ENCODE measurements at regions not wholly inside any gene's neighbourhood (a gene's known extent, or its start where the extent isn't known, plus 50 kb on each side); places are given as distances from the start of the nearest gene placed in this dataset.

DNA sequence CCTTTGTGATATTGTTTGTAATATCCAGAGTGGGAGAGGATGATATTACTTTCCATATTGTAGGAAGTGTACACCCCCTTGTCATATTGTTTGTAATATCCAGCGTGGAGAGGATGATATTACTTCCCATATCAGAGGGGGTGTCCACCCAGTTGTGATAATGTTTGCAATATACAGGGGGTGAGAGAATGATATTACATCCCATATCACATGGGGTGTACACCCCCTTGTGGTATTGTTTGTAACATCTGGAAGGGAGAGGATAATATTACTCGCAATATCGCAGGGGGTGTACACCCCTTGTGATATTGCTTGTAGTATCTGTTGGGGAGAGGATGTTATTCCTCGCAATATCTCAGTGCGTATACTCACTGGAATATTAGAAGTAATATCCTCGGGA, 61.5 kb downstream of the PRSS23 start:
- TF ChIP-seq, protein P1, sequence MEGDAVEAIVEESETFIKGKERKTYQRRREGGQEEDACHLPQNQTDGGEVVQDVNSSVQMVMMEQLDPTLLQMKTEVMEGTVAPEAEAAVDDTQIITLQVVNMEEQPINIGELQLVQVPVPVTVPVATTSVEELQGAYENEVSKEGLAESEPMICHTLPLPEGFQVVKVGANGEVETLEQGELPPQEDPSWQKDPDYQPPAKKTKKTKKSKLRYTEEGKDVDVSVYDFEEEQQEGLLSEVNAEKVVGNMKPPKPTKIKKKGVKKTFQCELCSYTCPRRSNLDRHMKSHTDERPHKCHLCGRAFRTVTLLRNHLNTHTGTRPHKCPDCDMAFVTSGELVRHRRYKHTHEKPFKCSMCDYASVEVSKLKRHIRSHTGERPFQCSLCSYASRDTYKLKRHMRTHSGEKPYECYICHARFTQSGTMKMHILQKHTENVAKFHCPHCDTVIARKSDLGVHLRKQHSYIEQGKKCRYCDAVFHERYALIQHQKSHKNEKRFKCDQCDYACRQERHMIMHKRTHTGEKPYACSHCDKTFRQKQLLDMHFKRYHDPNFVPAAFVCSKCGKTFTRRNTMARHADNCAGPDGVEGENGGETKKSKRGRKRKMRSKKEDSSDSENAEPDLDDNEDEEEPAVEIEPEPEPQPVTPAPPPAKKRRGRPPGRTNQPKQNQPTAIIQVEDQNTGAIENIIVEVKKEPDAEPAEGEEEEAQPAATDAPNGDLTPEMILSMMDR (IDR thresholded peaks at IDR 0.05; ENCODE audit: insufficient read depth, low read length, poor library complexity, severe bottlenecking) = no peak
- H3K4me3 ChIP-seq (ENCODE audit: low read depth, low read length) = no peak overlapping the region
- DNase-seq (ENCODE audit: low read depth) = no peak
- H3K27me3 ChIP-seq (ENCODE audit: control insufficient read depth, insufficient read depth, low read length) = no peaks in the 10 kb centered on the region
- no peaks in the 10 kb centered on the region for H3K36me3 ChIP-seq (ENCODE audit: control insufficient read depth, insufficient read depth, low read length)

DNA sequence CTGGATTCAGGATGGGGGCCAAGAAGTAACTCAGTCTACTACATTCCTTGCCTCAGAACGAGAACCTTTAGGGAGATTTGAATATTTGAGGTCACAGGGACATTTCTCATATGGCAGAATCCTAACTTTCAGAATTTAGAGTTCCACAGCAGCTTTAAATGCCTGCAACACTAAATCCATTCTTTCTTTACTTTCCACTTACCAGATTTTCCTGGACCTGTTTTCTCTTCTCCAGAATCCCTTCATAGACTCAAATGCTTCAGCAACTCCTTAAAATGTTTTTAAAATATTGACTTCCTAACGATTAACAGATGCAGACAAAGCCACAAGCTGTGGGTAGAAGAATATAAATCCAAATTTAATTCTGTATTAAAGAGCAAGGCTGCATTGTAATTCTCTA, 63.1 kb downstream of the PRSS23 start:
- H3K36me3 ChIP-seq (ENCODE audit: control insufficient read depth, insufficient read depth, low read length) = no peaks in the 10 kb centered on the region
- TF ChIP-seq, protein P1 (IDR thresholded peaks at IDR 0.05; ENCODE audit: insufficient read depth, low read length, poor library complexity, severe bottlenecking) = no peak
- H3K4me3 ChIP-seq (ENCODE audit: low read depth, low read length) = no peak overlapping the region
- no peaks in the 10 kb centered on the region for H3K27me3 ChIP-seq (ENCODE audit: control insufficient read depth, insufficient read depth, low read length)
- no peak for DNase-seq (ENCODE audit: low read depth)

DNA sequence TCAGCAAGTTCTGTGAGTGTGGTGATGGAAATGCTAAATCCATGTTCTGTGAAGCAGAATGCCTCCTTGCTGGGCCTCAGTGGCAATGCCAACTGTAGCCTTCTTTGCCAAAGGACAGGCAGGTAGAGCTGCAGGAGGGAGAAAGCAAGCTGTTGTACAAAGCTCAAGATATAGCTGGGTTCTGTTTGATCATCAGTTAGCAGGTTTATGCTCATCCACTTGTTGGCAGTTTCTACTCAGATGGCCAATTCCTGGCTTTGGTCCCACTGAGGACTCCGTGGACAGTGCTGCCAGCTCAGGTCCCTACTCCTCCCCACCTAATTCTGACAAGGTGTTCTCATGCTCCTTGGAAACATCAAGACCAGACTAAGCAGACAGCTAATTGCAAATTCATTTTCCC, 65.1 kb downstream of the PRSS23 start:
- H3K27me3 ChIP-seq (ENCODE audit: control insufficient read depth, insufficient read depth, low read length) = no peaks in the 10 kb centered on the region
- no peak for DNase-seq (ENCODE audit: low read depth)
- no peaks in the 10 kb centered on the region for H3K36me3 ChIP-seq (ENCODE audit: control insufficient read depth, insufficient read depth, low read length)
- TF ChIP-seq, protein P1 (IDR thresholded peaks at IDR 0.05; ENCODE audit: insufficient read depth, low read length, poor library complexity, severe bottlenecking) = no peak
- H3K4me3 ChIP-seq (ENCODE audit: low read depth, low read length) = no peak overlapping the region

DNA sequence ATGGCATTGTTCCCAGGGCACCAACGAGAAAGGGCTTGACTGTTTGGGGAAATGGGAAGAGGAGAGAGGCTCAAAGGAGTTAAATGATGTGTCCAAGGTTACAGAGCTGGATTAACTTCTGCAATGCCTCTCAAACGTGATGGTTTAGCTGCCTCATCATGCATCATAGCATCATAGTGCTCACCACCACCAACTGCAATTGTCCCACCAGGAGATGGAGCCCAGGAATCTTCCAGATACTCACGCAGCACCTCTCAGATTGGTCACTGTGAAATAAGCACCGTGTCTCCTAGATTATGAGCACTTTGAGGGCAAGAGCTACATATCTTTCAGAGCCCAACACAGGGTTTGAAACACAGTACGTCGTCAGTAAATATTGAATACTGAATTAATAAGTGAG, 69.2 kb downstream of the PRSS23 start:
- TF ChIP-seq, protein P1 (IDR thresholded peaks at IDR 0.05; ENCODE audit: insufficient read depth, low read length, poor library complexity, severe bottlenecking) = no peak
- Histone ChIP-seq H3K27me3 (ENCODE audit: control insufficient read depth, insufficient read depth, low read length) (no peaks in the 10 kb centered on the region), H3K4me3 (ENCODE audit: low read depth, low read length) (no peak overlapping the region), H3K36me3 (ENCODE audit: control insufficient read depth, insufficient read depth, low read length) (no peaks in the 10 kb centered on the region)
- no peak for DNase-seq (ENCODE audit: low read depth)

DNA sequence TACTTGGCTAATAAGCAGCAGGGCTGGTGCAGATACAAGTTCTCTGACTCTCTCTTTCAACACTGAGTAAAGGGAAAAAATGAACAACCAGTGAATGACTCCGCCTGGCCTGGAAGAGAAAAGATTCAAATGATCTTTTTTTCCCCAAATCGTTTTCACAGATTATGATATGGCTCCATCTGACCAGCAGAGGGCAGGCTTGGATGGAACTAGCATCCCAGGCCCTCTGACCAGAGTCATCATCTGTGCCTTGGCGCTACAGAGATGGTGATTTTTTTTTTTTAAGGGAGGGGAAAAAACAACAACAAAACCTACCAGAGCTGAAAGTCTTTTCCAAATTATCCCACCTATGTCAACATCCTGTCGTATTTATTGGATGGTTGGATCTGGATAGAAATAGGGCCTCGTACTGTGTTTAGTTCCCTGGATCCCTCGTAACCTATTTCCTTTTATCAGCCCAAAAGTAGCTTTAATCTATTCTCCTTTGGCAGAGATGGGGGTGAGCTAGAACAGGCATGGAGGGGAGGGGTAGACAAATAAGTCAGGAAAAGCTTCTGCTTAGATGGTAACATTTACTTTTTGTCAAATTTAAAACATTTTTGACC, 69.7 kb downstream of the PRSS23 start:
- Histone ChIP-seq H3K36me3 (ENCODE audit: control insufficient read depth, insufficient read depth, low read length) (no peaks in the 10 kb centered on the region), H3K27me3 (ENCODE audit: control insufficient read depth, insufficient read depth, low read length) (no peaks in the 10 kb centered on the region), H3K4me3 (ENCODE audit: low read depth, low read length) (no peak overlapping the region)
- DNase-seq (ENCODE audit: low read depth) = peak; percentile 7
- TF ChIP-seq, protein P1 (IDR thresholded peaks at IDR 0.05; ENCODE audit: insufficient read depth, low read length, poor library complexity, severe bottlenecking) = peak; percentile 80

DNA sequence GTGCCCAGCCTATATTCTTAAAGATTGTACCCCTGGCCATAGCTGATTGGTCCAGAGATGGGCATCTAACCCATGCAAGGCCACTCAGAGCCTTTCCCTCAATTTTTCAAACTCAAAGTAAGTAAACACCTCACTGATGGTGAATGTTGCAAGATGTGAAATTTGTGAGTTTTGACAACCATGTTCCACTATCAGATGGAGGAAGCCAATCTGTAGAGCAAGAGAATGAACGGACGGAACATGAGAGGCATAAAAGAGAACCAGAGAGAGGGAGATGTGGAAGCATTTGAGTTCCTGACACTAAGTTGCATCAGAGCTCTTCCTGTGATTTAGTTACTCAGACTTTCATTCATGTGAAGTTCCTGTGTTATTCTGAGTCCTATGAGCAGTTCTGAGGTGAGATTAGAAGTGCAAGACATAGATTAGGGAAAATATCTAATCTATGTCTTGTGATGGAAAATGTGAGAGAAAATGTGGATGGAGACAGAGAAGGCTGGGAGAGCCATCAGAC, 73.3 kb downstream of the PRSS23 start:
- Histone ChIP-seq H3K27me3 (ENCODE audit: control insufficient read depth, insufficient read depth, low read length) (no peaks in the 10 kb centered on the region), H3K36me3 (ENCODE audit: control insufficient read depth, insufficient read depth, low read length) (no peaks in the 10 kb centered on the region), H3K4me3 (ENCODE audit: low read depth, low read length) (no peak overlapping the region)
- no peak for DNase-seq (ENCODE audit: low read depth)
- TF ChIP-seq, protein P1 (IDR thresholded peaks at IDR 0.05; ENCODE audit: insufficient read depth, low read length, poor library complexity, severe bottlenecking) = no peak

All from kidney epithelial cell (primary cell).